Left hindlimb (tissue), 1 donor: ENCODE measurements at regions not wholly inside any gene's neighbourhood (a gene's known extent, or its start where the extent isn't known, plus 50 kb on each side); places are given as distances from the start of the nearest gene placed in this dataset.
A peak's percentile ranks its signal among the peaks of the same experiment; 100 is the strongest.
"Not testable (repeated sequence)": the region's sequence is repeated elsewhere in the genome, so short reads cannot be mapped to it uniquely, and the experiment has no call there.

Experiments used
- DNase-seq: peaks from one replicate; pipeline ENCODE4 v3.0.0-alpha.2; 2018

DNA sequence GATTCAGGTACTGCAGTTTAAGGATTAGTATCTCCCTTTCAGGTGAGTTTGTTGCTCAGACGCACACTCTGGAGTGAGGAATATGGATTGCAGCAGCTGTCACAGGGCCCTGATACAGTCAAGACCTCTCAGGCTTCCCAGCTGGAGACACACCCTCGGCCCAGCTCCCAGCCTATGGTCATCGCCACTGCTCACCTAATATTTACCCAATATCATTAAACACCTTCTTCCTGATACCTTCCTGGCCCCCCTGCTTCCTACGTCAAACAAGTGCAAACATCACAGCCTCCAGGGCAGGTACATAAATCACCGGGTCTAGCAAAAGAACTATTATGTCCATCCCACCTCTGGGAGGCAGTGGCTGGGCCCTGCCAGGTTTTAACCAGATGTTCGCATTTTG is 213.3 kb downstream of the MN1 start:
- DNase-seq = no peak

DNA sequence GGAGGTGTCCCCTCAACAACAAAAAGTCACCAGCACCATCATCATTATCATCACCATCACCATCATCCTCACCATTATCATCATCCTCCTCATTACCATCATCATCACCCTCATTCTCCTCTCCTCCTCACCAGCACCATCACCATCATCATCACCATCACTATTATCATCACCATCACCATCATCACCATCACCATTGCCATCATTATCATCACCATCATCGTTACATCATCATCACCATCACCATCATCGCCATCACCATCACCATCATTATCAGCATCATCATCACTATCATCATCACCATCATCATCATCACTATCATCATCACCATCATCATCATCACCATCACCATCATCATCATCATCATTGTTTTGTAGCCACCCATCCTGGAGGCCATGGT is 212.6 kb downstream of the MN1 start:
- DNase-seq = no peak

DNA sequence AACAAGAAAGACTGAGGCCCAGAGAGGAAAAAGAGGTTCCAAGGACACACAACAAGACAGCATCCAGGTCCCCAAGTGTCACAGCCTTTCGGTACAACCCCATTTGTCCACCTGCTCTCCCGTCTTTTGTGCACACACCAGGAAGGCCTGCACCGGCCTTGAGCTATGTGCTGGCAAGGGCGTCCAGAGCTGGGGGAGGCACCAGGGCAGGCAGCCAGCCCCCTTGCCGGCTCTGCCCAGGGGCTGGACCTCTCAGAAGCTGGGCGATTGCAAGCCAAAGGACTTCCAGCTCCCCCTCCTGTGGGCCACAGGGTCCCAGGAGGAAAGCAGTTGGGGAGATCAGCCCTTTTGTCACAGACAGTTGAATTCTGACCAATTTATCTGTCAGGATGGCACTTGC is 210.5 kb downstream of the MN1 start:
- no peak for DNase-seq

DNA sequence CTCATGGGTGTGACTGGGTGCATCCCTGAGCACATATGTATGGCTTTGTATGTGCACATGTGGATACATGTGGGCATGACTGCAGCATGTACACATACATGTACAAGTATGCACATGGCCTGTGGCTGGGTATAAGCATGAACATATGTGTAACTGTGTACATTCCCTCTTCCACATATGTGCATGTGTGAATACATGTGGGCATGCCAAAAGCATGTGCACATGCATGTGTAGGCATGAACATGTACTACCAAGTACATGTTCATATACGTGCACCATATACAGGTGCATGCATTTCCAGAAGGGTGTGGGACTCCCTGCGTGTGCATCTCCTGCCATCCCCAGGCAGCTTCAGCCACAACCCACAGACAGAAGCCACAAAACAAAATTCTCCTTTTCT is 208.2 kb downstream of the MN1 start:
- DNase-seq = no peak

DNA sequence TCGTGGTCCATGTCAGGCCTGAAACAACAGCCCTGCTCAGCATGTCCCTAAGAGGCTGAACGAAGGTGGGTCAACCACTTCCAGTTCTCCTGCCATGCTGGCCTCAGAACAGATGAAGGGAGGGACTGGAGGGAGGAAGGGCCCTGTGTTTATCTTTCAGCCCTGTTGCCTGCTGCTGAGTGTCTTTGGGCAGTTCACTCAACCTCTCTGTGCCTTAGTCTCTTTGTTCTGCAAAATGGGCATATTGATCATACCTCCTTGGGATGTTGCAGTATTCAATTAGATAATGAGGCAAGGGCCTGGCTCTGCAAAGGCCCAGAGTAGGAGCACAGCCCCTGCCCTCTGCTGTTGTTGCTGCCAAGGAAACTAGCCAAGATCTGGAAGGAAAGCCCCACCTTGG is 207.5 kb downstream of the MN1 start:
- no peak for DNase-seq

DNA sequence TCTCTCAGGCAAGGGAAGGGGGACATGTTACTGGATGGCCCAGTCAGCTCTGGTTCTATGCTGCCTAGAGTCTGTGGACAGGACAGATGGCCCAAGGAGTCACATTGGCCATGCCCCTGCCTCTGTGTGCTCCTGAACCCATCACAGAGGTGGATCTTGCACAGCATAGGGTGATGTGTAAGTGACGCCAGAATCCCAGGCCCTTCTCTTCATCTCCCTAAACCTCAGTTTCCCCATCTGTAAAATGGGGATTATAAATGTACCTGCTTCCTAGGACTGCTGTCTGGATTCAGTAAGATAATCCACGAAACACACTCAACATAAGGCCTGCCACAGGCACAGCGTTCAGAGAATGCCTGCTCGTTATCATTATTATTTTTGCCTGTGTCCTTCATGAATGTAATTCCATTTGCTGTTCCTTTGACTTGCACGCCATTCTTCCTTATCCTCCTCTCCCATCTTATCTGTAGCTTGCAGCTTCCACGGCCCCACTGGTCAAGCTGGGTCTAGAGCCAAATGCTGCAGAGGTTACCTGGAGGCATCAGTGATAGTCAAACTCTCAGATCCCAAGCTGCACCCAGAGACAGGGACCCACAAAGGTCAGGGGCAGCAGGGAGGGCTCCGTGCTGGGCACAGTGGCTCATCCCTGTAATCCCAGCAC is 207.0 kb downstream of the MN1 start:
- no peak for DNase-seq

DNA sequence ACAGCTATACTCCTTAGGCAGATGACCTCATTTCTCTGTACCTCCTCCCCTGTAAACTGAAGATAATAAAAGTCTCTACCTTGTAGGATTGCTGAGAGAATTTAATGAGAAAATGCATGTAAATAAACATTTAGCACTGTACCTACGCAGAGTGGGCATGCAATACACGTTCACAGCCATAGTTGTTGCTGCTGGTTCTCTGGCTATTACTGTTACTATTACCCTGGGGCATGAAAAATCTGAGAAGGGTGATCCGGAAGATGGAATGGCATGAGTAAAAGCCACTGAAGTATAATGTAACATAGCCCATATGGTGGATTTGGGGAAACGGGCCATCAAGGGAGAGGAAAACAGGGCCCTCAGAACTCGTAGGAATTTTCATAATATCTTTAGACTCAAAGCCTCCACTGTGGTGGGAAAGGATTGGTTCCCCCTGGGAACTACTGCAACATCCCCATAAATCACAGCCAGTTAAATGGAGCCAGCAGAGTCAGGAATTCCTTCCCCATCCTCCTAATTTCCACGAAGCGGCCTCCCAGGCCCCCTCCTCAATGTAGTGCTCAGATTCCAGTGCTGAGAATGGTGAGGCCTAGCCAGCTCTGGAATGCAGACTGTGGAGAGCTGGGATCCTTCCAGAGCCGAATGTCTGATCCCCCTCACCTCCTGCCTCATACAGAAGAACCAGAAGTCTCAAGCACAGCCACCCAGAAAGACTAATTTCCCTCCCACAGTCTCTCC is 205.3 kb downstream of the MN1 start:
- DNase-seq = peak; percentile 76

DNA sequence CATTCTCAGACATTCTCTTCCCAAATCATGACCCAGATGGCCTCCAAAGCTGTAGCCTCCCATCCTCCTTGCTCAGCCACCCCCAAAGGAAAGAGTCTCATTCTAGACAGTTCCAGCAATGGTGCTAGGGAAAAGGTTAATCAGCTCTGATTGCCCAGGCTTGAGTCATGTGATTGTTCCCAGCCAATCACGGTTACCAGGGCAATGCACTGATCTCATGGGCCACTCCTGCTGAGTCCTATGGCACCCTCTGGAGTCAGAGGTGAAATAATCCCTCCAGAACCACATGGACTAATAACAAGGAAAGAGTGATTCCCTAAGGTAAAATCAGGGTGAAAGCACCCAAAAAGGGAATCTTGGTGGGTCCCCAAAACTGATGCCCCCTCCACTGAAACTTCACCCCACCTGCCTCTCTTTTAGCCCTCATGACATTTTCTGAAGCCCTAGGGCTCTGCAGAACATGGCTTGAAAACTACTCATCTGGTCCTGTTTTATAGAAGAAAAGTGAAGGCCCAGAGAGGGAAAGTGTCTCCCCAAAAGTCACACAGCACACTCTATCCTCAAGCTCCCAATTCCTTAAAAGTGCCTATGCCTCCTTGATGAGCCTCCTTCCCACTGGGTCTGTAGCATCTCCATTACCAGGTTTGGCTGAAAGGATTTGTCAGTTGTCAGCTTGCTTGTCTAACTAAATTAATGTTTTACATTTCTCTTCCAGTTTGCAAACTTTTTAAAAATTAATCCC is 203.7 kb downstream of the MN1 start:
- no peak for DNase-seq

DNA sequence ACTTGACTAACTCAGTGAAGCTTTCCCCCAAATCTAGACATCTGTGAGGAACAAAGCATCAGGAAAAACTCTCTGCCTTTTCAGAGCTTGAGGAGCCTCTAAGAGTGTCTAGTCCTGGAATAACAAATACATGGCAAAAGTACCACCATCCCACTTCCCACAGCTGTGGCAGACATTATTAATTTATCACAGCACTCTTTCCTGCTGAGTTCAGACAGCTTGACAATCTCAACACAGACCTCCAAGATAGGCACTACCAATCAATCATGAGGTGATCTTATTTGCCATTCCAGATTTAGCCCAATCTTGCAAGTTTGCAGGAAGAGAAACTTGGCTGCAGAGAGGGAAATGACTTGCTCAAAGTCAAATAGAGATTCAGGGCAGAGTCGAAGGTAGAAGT is 202.8 kb downstream of the MN1 start:
- no peak for DNase-seq

DNA sequence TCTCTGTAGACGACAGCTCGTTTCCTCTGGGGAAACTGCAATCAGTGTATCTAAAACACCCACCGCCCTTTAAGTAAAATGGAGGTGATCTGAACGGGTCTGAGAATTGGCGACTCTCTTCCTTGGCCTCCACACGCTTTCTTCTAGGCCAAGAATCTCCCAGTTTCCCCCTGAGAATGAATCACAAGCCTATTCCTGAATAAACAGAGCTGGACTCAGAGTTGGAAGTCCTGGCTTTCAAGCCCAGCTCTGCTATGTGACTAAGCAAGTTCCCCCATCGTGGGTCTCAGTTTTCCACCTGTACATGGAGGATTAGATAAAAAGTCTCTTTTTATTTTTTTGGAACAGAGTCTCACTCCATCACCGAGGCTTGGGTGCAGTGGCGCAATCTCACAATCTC is 200.4 kb downstream of the MN1 start:
- no peak for DNase-seq

DNA sequence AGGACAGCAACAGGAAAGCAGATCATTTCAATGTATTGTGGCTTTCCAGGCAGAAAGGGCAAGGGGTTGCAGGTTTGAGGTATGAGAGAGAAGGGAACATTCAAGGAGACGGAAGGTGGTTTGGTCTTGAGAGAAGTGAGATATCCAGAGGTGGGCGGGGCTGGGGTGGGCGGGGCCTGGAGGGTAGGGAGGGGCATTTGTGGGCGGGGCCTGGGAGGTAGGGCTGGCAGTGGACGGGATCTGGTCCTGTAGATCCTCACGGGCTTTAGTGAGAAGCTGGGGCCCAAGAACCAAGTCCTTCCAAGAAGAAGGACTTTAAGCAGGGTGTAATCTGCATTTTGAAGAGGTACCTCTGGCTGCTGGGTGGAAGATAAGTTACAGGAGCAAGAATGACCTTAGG is 199.2 kb downstream of the MN1 start:
- no peak for DNase-seq

DNA sequence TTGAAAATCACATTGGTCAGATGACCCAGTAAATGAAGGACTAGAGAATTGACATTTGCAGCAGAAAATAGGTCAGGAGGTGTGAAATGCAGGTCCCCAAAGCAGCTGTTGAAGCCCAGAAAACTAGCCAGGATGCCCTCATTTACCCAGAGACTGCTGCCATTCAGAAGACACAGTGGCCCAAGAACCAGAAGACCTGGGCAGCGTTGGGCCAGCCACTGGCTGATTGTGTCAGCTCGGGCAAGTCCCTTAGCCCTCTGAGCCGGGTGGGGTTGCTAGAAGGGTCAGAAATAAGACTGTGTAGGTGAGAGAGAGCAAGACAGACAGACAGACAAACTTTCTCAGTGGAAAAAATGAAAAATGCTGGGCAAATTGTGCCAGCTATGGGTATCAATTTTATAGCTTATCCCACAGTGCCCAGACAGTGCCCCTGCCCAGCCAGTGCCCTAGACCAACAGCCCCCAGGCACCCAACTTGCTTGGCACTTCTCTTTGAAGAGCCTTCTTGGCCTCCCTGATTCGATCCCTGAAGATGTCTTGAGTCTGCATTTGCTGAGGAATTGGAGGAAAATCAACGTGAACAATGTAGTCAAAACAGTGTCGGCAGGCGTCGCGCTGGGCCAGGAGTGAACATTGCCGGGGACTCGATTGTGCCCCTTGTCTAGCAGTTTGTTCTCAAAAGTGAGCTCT is 198.3 kb downstream of the MN1 start:
- DNase-seq = no peak

DNA sequence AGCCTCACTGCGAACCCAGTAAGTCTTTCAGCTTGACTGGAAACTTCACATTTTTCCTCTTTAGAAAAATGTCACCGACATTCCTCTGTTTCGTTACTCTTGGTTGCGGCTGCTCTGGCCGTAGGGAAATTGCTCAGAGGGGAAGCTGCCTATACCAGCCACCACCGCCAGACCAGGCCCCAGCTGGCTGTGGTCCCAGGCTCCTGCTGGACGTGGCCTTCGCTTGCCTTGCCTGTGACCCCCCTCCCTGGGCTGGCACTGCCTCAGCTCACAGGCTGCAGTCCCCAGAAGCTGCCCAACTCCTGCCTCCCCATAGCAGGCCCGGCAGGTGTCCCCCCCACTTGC is 197.8 kb downstream of the MN1 start:
- peak; percentile 69 for DNase-seq

DNA sequence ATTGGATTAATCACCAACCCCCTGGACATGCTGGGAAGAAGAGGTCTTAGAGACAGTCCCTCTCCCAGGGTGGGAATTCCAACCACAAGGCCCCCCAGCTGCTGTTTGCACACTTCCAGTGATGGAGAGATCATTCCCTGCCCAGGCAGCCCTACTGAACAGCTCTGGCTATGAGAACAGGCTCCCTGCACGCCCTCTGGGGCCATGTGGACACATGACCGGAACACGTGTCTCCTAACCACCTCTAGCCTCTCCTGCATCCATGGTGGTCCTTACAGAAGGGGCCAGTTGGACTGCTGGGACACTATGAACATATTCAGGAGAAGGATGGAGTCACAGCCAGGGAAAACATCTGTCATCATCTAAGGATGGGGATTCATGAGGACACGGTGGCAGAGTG is 196.2 kb downstream of the MN1 start:
- DNase-seq = no peak

DNA sequence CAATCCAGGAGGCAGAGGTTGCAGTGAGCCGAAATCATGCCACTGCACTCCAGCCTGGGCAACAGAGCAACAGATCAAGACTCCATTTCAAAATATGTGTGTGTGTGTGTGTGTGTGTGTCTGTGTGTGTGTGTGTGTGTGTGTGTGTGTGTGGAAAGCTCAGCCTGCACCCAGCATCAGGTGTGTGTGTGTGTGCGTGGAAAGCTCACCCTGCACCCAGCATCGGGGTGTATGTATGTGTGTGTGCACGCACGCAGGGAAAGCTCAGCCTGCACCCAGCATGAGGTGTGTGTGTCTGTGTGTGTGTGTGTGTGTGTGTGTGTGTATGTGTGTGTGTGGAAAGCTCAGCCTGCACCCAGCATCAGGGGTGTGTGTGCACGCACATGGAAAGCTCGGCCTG is 193.8 kb downstream of the MN1 start:
- not testable (repeated sequence) for DNase-seq

DNA sequence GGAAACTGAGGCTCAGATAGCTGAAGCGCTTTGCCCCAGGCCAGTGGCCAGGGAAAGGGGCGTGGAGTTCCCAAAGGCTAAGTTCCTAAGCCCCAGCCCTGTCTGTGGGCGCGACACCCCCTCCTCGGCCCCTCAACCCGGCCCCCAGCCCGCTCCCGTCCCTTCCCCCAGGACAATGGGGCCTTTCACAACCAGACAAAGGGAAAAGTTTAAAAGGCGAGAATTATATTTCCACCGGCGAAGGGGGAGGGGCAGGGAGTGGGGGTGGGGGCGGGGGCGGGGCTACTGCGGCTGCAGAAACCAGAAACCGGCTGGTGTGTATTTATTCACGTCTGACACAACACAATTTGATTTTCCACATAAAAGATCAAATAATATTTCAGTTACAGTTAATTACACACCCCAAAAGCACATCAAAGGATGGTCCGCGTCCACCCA is 192.1 kb downstream of the MN1 start:
- DNase-seq = no peak

DNA sequence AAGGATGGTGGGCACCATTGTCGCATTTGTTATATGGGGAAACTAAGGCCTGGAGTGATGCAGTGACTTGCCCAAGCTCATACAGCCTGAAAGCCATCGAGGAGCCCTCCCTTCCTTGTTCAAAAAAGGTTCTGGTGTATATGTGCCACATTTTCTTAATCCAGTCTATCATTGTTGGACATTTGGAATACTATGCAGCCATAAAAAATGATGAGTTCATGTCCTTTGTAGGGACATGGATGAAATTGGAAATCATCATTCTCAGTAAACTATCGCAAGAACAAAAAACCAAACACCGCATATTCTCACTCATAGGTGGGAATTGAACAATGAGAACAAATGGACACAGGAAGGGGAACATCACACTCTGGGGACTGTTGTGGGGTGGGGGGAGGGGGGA is 191.4 kb downstream of the MN1 start:
- DNase-seq = not testable (repeated sequence)

DNA sequence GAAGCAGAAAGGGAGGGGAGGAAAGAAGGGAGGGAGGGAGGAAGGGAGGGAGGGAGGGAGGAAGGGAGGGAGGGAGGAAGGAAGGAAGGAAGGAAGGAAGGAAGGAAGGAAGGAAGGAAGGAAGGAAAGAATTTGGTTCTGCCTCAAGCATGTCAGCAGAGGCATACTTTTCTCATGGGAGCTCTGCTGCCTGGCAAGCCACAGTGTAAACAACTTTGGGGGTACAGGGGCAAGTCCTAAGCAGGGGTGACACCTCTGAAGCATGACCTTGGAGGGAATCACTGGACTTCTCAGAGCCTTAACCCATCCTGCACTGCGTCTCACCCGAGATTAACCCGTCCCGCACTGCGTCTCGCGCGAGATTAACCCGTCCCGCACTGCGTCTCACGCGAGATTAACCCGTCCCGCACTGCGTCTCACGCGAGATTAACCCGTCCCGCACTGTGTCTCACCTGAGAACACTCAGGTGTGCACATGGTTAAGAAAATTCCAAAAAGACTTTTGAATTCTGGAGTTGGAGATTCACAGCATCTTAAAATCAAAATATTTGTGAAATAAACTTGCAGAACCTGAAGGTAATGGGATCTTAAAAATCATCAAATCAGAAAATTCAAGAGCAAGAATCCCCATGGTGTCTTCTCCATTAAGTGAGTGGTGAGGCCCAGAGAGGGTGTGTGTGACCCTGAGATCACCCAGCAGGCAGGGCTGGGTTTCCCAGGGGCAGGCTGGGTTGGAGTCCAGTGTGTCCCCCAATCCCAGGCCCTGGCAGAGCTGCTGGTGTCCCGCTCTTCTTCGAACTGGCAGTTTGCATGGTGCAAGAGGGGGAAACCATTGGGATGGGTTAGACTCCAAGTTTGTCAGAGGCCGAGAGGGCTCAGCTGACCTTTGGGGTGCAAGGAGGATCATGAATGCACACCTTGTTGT is 190.4 kb downstream of the MN1 start:
- DNase-seq = no peak

DNA sequence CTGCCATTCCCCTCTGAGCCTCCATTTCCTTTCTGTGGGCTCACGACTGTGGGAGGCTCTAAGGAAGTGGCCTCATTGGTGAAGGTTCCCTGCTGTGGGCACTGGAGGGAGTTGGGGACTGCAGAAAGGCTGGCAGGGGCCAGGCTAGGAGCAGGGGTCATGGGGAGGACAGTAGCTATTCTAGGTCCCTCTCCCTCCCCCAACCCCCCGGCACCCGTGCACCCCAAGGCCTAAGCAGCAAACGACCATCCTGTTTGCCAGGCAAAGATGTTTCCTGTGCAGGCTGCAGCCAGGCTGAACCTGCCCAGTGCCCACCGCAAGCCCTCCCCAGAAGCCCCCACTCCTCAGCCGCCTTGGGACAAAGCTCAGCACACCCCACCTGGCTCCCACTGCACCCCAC is 189.4 kb downstream of the MN1 start:
- DNase-seq = no peak

DNA sequence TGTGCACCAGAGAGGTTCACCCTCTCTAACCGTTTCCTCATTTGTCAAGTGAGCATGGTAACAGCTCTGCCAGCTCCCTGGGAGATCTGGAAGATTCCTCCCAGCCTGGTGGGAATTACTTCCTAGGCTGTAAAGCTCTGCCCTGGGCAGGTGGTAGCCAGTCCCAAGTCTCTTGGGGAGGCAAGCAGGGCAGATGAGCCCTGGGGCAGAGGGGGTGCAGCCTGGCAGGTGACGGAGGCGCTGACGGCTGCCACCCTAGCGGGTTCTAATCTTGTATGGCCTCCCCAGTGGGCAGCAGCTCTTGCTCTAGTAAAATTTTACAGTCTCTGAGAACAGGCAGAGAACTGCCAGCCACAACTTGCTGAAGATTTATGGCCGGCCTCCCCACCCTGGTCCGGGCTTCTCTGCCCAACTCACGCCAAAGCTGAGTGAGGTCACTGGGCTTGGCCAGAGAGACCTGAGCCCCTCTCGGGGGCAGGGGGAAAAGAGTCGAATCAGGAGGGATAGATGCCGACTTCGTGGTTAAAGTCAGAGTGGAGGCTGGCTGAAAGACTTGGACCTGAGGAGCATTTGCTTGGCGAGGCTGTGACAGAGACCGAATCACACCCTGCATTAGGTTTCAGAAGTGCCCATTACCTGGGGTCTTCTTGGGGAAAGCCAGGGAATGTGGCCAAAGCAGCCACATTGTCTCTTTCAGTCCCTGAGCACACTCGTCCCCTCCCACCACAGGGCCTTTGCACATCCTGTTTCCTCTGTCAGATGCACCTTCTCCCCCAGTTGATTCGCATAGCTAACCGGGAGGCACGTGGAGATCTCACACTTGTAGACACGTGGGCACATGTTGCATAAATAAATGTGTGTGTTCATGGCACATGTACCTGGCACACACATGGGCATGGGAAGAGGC is 188.2 kb downstream of the MN1 start:
- DNase-seq = no peak

DNA sequence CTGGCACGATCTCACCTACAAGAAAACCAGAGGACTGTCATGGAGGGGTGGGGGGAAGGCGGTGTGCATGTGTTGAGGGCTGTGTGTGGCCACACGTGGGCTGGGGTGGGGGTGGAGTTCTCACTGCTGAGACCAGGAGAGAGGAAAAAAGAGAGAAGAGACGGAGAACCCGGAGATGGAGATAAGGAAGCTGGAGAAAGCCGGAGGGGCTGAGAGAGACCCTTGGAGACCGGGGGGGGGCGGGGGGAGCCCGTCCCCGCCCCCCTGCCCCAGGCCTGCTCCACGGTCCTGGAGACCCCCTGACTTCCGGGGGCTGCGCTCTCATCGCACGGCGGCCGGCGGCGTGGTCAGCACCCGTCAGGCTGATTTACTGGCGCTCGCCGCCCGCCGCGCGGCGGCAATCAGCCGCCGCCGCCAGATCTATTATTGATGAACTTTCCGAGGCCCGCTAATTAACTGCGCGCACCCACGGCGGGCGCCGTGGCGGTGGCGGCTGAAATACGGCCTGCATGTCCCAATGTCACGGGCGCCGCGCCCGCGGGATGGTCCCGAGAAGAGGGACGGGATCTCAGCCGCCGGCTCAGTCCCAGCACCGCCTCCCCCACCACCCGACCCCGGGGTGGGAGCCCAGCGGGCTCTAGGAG is 187.4 kb downstream of the MN1 start:
- DNase-seq = no peak
